Muscle of leg (tissue), 3 donors: ENCODE measurements at regions not wholly inside any gene's neighbourhood (a gene's known extent, or its start where the extent isn't known, plus 50 kb on each side); places are given as distances from the start of the nearest gene placed in this dataset.

ENCODE experiments used
- DNase-seq: peaks from one replicate; pipeline ENCODE4 v3.0.0; 2013
- H3K27ac ChIP-seq: one replicate; pipeline ENCODE4 v1.5.1; 2013; ENCODE audit warnings: mild to moderate bottlenecking, low read length, control low read depth
- H3K27me3 ChIP-seq: one replicate; pipeline ENCODE4 v1.6.1; 2013; ENCODE audit warnings: low read length; ENCODE audit not compliant: control insufficient read depth, insufficient read depth
- H3K36me3 ChIP-seq: one replicate; pipeline ENCODE4 v1.6.1; 2013; ENCODE audit warnings: low read length; ENCODE audit not compliant: control insufficient read depth, insufficient read depth
- H3K4me1 ChIP-seq: one replicate; pipeline ENCODE4 v1.6.1; 2013; ENCODE audit warnings: low read length; ENCODE audit not compliant: control insufficient read depth, insufficient read depth
- H3K4me3 ChIP-seq: one replicate; pipeline ENCODE4 v1.5.1; 2013; ENCODE audit warnings: low read length, control low read depth
- H3K9me3 ChIP-seq: replicated peaks from 2 replicates; pipeline ENCODE4 v1.6.1; 2013; ENCODE audit warnings: low read depth, low read length; ENCODE audit not compliant: control insufficient read depth
- WGBS: methylation state at CpG from one replicate; pipeline ENCODE4 v1.1.5; 2013; ENCODE audit warnings: missing lambda C conversion rate; ENCODE audit not compliant: insufficient coverage; 5-methylcytosine and 5-hydroxymethylcytosine counted together

DNA sequence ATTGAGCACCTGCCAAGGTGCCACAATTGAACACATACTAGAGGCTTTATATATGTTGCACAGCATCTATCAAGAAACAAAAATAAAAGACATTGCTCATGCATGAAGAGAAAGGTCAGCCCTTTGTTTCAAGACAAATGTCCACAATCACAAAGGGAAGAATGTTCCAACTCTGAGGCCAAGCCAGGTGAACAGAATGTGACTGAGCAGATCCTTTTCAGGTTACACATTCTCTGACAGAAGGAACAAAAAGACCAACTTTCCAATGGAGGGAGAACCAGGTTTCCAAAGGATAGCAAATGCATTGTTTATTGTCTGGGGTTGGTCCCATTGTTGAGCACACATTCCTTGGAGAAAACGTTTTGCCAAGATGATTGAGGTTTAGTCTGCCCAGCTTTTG, 50.2 kb upstream of the FAM174B start:
- H3K36me3 ChIP-seq: no peaks in the 10 kb centered on the region
- no peak overlapping the region for H3K27ac ChIP-seq
- no peak overlapping the region for H3K4me3 ChIP-seq
- no peaks in the 10 kb centered on the region for H3K9me3 ChIP-seq
- H3K4me1 ChIP-seq: no peaks in the 10 kb centered on the region
- 33% methylated on average over 1 of the region's 1 CpG for WGBS
- no peak for DNase-seq
- H3K27me3 ChIP-seq: peaks cover 2% of the 10 kb centered on the region

GRCh38 chr15:92706201-92706600, 50.6 kb upstream of the FAM174B start:
- H3K27ac ChIP-seq: no peak overlapping the region
- H3K4me3 ChIP-seq: no peak overlapping the region
- H3K9me3 ChIP-seq: no peaks in the 10 kb centered on the region
- 79% methylated on average over 3 of the region's 7 CpGs for WGBS
- no peaks in the 10 kb centered on the region for H3K4me1 ChIP-seq
- no peaks in the 10 kb centered on the region for H3K36me3 ChIP-seq
- H3K27me3 ChIP-seq: peaks cover 2% of the 10 kb centered on the region
- no peak for DNase-seq

GRCh38 chr15:92707880-92708551, 52.4 kb upstream of the FAM174B start:
- H3K4me3 ChIP-seq: no peak overlapping the region

GRCh38 chr15:92708635-92709034, 53.1 kb upstream of the FAM174B start:
- Histone ChIP-seq H3K4me3 (no peak overlapping the region), H3K27ac (no peak overlapping the region), H3K27me3 (peaks cover 2% of the 10 kb centered on the region), H3K36me3 (no peaks in the 10 kb centered on the region), H3K9me3 (no peaks in the 10 kb centered on the region), H3K4me1 (no peaks in the 10 kb centered on the region)
- no peak for DNase-seq
- WGBS: 96% methylated on average over 4 of the region's 4 CpGs

More at GRCh38 chr15:92707880-92708551, 52.4 kb upstream of the FAM174B start:
- no peak overlapping the region for H3K27ac ChIP-seq
- H3K4me1 ChIP-seq: no peaks in the 10 kb centered on the region
- H3K36me3 ChIP-seq: no peaks in the 10 kb centered on the region
- no peak for DNase-seq
- 82% methylated on average over 9 of the region's 12 CpGs for WGBS
- H3K27me3 ChIP-seq: peaks cover 2% of the 10 kb centered on the region
- H3K9me3 ChIP-seq: no peaks in the 10 kb centered on the region

- Histone ChIP-seq H3K4me3 (no peak overlapping the region), H3K27ac (no peak overlapping the region), H3K27me3 (peaks cover 2% of the 10 kb centered on the region), H3K4me1 (peaks cover 4% of the 10 kb centered on the region), H3K9me3 (no peaks in the 10 kb centered on the region), H3K36me3 (no peaks in the 10 kb centered on the region)
- WGBS: 67% methylated on average over 10 of the region's 10 CpGs
- no peak for DNase-seq
Measured at GRCh38 chr15:92709110-92709790, 53.7 kb upstream of the FAM174B start.

GRCh38 chr15:92711457-92711831, 55.9 kb upstream of the FAM174B start:
- WGBS: 95% methylated on average over 26 of the region's 30 CpGs
- no peaks in the 10 kb centered on the region for H3K9me3 ChIP-seq

GRCh38 chr15:92714077-92714476, 58.5 kb upstream of the FAM174B start:
- H3K27me3 ChIP-seq: no peaks in the 10 kb centered on the region
- H3K36me3 ChIP-seq: no peaks in the 10 kb centered on the region
- H3K9me3 ChIP-seq: peaks cover 10% of the 10 kb centered on the region
- DNase-seq: peak; percentile 72
- peak overlapping the region; percentile 68 for H3K4me3 ChIP-seq
- peak overlapping the region; percentile 92 for H3K27ac ChIP-seq
- H3K4me1 ChIP-seq: peaks cover 8% of the 10 kb centered on the region
- WGBS: 10% methylated on average over 2 of the region's 16 CpGs

More at GRCh38 chr15:92711457-92711831, 55.9 kb upstream of the FAM174B start:
- no peak for DNase-seq
- no peak overlapping the region for H3K27ac ChIP-seq
- peaks cover 8% of the 10 kb centered on the region for H3K4me1 ChIP-seq
- no peak overlapping the region for H3K4me3 ChIP-seq
- H3K36me3 ChIP-seq: no peaks in the 10 kb centered on the region
- peaks cover 2% of the 10 kb centered on the region for H3K27me3 ChIP-seq

- Histone ChIP-seq H3K27ac (peak overlapping the region; percentile 92), H3K36me3 (no peaks in the 10 kb centered on the region), H3K9me3 (peaks cover 10% of the 10 kb centered on the region), H3K4me3 (peak overlapping the region; percentile 68), H3K27me3 (no peaks in the 10 kb centered on the region), H3K4me1 (peaks cover 8% of the 10 kb centered on the region)
- under 1% methylated on average over 43 of the region's 62 CpGs for WGBS
- DNase-seq: peak; percentile 93
Measured at GRCh38 chr15:92714477-92715401, 59.2 kb upstream of the FAM174B start.

DNA sequence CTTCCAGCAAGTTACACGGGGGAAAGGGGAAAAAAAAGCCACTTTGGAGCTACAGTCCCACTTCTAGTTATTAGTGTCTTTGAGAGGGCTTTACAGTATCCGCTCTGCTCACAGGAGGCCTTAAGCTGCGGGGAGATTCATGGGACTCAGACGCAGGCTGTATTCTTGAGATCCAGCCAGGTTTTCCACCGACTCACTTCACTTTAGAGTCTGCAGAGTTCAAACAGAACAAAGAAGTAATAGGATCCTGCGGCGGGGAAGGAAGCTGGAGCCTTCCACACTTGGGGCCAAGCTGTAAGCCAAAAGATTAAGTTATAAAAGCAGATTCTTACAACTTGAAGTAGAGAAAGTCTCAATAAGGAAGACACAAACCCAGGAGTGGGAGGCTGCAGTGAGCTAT, 60.2 kb upstream of the FAM174B start:
- Histone ChIP-seq H3K4me1 (peaks cover 8% of the 10 kb centered on the region), H3K9me3 (peaks cover 10% of the 10 kb centered on the region), H3K27ac (peak overlapping the region; percentile 2), H3K36me3 (no peaks in the 10 kb centered on the region), H3K4me3 (no peak overlapping the region), H3K27me3 (no peaks in the 10 kb centered on the region)
- 40% methylated on average over 1 of the region's 7 CpGs for WGBS
- DNase-seq: peak; percentile 91

DNA sequence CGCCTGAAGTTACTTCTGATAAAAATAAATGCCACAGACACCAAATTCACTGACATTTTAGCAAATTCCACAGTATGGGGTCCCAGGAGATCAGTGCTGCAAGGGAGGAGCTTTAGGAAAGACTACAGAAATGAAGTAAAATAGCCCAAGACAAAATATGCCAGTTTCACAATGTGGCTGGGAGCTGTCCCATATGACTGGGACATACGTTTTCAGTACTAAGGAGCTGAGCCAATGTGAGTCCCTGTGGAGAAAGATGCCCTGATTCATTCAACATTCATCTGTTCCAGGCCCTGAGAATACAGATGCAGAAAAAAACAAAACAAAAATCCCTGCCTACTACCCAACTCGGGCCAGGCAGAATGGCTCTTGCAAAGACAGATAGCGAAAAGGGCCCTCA, 63.4 kb upstream of the FAM174B start:
- Histone ChIP-seq H3K27me3 (no peaks in the 10 kb centered on the region), H3K4me3 (no peak overlapping the region), H3K27ac (no peak overlapping the region), H3K9me3 (peaks cover 10% of the 10 kb centered on the region), H3K4me1 (peaks cover 5% of the 10 kb centered on the region), H3K36me3 (no peaks in the 10 kb centered on the region)
- 94% methylated on average over 2 of the region's 4 CpGs for WGBS
- DNase-seq: no peak
